Psoas muscle (tissue), 7 donors: ENCODE measurements at regions not wholly inside any gene's neighbourhood (a gene's known extent, or its start where the extent isn't known, plus 50 kb on each side); places are given as distances from the start of the nearest gene placed in this dataset.

Experiments
- ATAC-seq, 4 donors: fragments of 200-7000 bp; cut with Tn5 transposase; one replicate each; pipeline ENCODE4 v1.9.1; 2020; ENCODE audit warnings: moderate library complexity in 3 of 4, mild to moderate bottlenecking in 2 of 4
- DNase-seq, 2 donors: peaks; one replicate each; pipeline ENCODE4 v3.0.0-alpha.2; 2020
- H3K27ac ChIP-seq: fragments of 200-600 bp; one replicate; pipeline ENCODE4 v1.8.0; 2022
- H3K27me3 ChIP-seq, 3 donors: fragments of 200-600 bp in 1 of 3; one replicate each; pipeline versions ENCODE4 v1.6.1 to v1.8.0; 2013 to 2022; ENCODE audit warnings: low read length in 2 of 3, mild to moderate bottlenecking in 2 of 3, moderate library complexity in 1 of 3; ENCODE audit not compliant: insufficient read depth in 3 of 3
- H3K36me3 ChIP-seq, 2 donors: fragments of 200-600 bp in 1 of 2; one replicate each; pipeline versions ENCODE4 v1.6.1 to v1.8.0; 2013 to 2022; ENCODE audit warnings: low read depth in 1 of 2, mild to moderate bottlenecking in 1 of 2, moderate library complexity in 1 of 2; ENCODE audit not compliant: insufficient read depth in 1 of 2
- H3K4me1 ChIP-seq: fragments of 200-600 bp; one replicate; pipeline ENCODE4 v1.8.0; 2022
- H3K4me3 ChIP-seq: fragments of 200-600 bp; one replicate; pipeline ENCODE4 v1.8.0; 2022; ENCODE audit warnings: mild to moderate bottlenecking
- H3K9me3 ChIP-seq: fragments of 200-600 bp; one replicate; pipeline ENCODE4 v1.8.0; 2022
- WGBS, 3 donors: extraction: QIAGEN DNeasy Blood & Tissue Kit; methylation state at CpG; one replicate each; pipeline versions ENCODE4 v1.1.6 to v1.1.7; 2013; 5-methylcytosine and 5-hydroxymethylcytosine counted together
- intact Hi-C, 2 donors: fragments of 100-400 bp; cut with DNase I; formaldehyde crosslinking; loops; one replicate each; pipeline versions ENCODE4 v1.11.0 to v1.14.2; 2022
- TF ChIP-seq, protein P1 (sequence below): fragments of 200-600 bp; IDR thresholded peaks from one replicate; pipeline ENCODE4 v1.8.0; 2022; ENCODE audit warnings: antibody characterized with exemption
- donor health status: healthy with polysubstance abuse.
- donor health status: DM: no; HTN: no; CAD: no; lungs with moderate emphysema.
- donor health status: Bipolar disorder and iron deficiency.
- donor health status: healthy.
- donor health status: DM: yes; HTN: yes; CAD: no.
- donor health status: DM: no; HTN: no; CAD: no.
- donor health status: DM: yes; HTN: yes; CAD: no.

DNA sequence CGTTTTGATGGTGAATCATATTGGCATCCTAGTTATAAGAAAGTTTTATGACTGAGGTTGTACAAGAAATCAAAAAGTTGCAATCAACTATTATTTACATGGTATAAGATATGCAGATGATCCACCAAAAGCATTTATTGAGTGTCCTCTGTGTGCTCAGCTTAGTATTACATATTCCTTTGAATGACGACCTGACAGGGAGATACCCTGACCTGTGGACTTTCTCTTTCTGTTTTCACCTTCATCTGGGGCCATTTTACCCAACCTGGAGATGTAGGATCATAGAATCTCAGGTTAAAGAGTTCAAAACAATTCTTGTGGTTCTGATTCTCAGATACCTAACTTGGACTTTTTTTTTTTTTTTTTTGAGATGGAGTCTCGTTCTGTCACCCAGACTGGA lies 269.1 kb upstream of the SORCS1 start:
- WGBS, 3 donors, result 41 to 87% (median 65%) methylated on average over 2 to 3 of the region's 3 CpGs
- TF ChIP-seq, protein P1, sequence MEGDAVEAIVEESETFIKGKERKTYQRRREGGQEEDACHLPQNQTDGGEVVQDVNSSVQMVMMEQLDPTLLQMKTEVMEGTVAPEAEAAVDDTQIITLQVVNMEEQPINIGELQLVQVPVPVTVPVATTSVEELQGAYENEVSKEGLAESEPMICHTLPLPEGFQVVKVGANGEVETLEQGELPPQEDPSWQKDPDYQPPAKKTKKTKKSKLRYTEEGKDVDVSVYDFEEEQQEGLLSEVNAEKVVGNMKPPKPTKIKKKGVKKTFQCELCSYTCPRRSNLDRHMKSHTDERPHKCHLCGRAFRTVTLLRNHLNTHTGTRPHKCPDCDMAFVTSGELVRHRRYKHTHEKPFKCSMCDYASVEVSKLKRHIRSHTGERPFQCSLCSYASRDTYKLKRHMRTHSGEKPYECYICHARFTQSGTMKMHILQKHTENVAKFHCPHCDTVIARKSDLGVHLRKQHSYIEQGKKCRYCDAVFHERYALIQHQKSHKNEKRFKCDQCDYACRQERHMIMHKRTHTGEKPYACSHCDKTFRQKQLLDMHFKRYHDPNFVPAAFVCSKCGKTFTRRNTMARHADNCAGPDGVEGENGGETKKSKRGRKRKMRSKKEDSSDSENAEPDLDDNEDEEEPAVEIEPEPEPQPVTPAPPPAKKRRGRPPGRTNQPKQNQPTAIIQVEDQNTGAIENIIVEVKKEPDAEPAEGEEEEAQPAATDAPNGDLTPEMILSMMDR, result no peak
- Histone ChIP-seq H3K36me3 (no peaks in the 10 kb centered on the region), H3K4me3 (no peak overlapping the region), H3K9me3 (no peaks in the 10 kb centered on the region), H3K4me1 (no peaks in the 10 kb centered on the region), H3K27ac (no peak overlapping the region), H3K27me3 (no peaks in the 10 kb centered on the region)
- DNase-seq, result no peak
- intact Hi-C loops, result no loop called here
- ATAC-seq, result no peak

DNA sequence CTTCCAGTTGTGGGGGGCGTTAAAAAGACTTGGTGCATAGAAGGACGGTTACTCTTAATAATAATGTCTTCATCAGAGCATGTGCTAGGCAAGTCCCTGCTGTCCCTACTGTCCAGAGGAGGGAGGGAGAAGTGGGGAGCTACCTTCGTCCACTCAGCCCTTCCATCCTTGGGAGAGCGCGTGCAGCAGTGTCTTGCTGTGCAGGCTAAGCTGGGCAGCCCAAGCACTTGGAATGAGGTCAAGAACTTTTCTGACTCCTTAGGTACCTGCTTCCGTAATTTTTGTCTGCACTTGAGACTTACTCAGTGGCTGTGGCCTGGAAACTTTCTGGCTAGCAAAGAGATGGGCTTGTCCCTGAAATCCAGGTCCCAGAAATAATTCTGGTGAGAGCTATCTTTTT lies 265.9 kb upstream of the SORCS1 start:
- ATAC-seq, result no peak
- H3K4me1 ChIP-seq, result no peaks in the 10 kb centered on the region
- H3K4me3 ChIP-seq, result no peak overlapping the region
- no peaks in the 10 kb centered on the region for H3K36me3 ChIP-seq
- H3K27me3 ChIP-seq, result no peaks in the 10 kb centered on the region
- H3K27ac ChIP-seq, result no peak overlapping the region
- TF ChIP-seq, protein P1, result no peak
- no peaks in the 10 kb centered on the region for H3K9me3 ChIP-seq
- intact Hi-C loops, result no loop called here
- no peak for DNase-seq
- WGBS, 3 donors, result 82 to 87% (median 84%) methylated on average over 6 of the region's 6 CpGs

DNA sequence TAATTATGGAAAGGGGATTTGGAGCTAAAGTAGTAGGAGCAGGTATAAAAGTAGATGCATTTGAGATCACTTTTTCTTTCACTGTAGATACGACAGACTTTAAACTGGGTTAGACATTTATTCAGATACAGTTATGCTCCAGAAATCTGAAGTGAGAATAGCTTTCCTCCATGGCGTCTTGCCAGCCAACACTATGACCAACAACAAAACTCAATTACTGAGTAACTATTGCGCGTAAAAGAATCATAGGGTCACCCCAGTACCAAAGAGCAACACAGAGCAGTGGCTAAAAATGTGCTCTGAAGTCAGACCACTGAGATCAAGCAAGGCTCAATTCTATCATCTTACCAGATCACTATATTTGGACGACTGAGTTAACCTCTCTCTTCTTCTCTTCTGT lies 262.5 kb upstream of the SORCS1 start:
- 76 to 77% (median 77%) methylated on average over 5 of the region's 5 CpGs for WGBS, 3 donors
- Histone ChIP-seq H3K36me3 (no peaks in the 10 kb centered on the region), H3K4me3 (no peak overlapping the region), H3K27ac (no peak overlapping the region), H3K27me3 (no peaks in the 10 kb centered on the region), H3K4me1 (no peaks in the 10 kb centered on the region), H3K9me3 (no peaks in the 10 kb centered on the region)
- no peak for DNase-seq
- ATAC-seq, result no peak
- intact Hi-C loops, result no loop called here
- TF ChIP-seq, protein P1, result no peak

DNA sequence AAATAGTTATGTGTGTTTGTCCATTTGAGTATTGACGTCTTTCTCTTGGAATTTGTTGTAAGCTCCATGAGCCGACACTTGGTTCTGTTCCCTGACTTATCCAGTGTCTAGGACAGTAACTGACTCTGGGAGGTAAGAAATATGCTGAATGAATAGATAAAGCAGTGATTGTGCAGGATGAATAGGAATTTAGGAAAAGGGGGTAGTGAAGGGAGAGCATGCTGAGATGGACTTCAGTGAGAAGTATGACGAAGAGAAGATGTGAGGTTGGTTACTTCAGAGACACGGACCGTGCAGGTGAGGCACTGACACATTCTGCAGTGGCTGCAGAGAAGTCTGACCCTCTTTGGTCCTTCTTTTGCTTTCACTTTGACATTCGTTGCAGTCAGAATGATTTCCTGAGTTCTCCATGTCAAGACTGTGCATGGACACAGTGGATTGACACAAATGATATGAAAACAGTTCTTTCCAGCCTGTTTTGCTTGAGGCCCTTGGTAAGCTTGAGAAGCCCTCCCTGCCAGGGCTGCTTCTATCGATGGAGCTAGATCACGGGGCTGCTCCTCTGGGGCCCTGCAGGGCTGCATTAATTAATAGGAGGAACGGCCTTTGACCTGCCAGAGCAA lies 261.5 kb upstream of the SORCS1 start:
- intact Hi-C loops, result no loop called here
- ATAC-seq, result no peak
- no peaks in the 10 kb centered on the region for H3K36me3 ChIP-seq
- no peaks in the 10 kb centered on the region for H3K9me3 ChIP-seq
- no peak for DNase-seq
- 53 to 74% (median 54%) methylated on average over 9 of the region's 9 CpGs for WGBS, 3 donors
- H3K4me3 ChIP-seq, result no peak overlapping the region
- H3K27ac ChIP-seq, result no peak overlapping the region
- H3K27me3 ChIP-seq, result no peaks in the 10 kb centered on the region
- TF ChIP-seq, protein P1, result no peak
- H3K4me1 ChIP-seq, result no peaks in the 10 kb centered on the region

DNA sequence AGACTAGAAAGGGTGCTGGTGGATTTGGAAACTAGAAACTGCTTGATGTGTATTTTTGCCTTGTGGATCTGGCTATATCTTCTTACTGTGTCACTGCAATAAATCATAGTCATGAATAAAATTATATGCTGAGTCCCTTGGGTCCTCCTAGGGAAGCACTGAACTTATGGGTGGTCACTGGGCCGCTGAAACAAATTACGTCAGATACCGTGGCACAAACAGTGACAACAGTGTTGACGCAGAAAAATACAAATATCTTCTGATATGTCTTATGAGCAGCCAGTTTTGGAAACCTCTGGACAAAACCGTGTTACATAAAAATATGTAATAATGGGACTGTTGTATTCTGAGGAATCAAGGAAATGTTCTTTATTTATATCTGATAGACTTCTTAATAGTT lies 260.1 kb upstream of the SORCS1 start:
- Histone ChIP-seq H3K9me3 (no peaks in the 10 kb centered on the region), H3K27ac (no peak overlapping the region), H3K4me1 (no peaks in the 10 kb centered on the region), H3K36me3 (no peaks in the 10 kb centered on the region), H3K27me3 (no peaks in the 10 kb centered on the region), H3K4me3 (no peak overlapping the region)
- TF ChIP-seq, protein P1, result no peak
- WGBS, 3 donors, result 75 to 81% (median 75%) methylated on average over 5 of the region's 5 CpGs
- intact Hi-C loops, result no loop called here
- ATAC-seq (no peak), DNase-seq (no peak)
